CD14-positive monocyte (primary cell): ENCODE measurements at regions not wholly inside any gene's neighbourhood (a gene's known extent, or its start where the extent isn't known, plus 50 kb on each side); places are given as distances from the start of the nearest gene placed in this dataset.

Experiments
- DNase-seq, 3 donors: peaks; one replicate each; pipeline ENCODE4 v3.0.0-alpha.2; 2011 to 2022
- H2AFZ ChIP-seq: 2 replicates; pipeline ENCODE4 v1.6.0; 2012; ENCODE audit warnings: mild to moderate bottlenecking, low read depth, low read length, inconsistent platforms; ENCODE audit not compliant: insufficient read depth, poor library complexity, severe bottlenecking
- H3K27ac ChIP-seq, 2 donors: 1 replicate in 1 of 2; 2 replicates in 1 of 2; pipeline ENCODE4 v1.5.1; 2012 to 2013; ENCODE audit warnings: low read length in 2 of 2, control low read depth in 1 of 2, inconsistent platforms in 1 of 2, low read depth in 1 of 2, mild to moderate bottlenecking in 1 of 2
- H3K27me3 ChIP-seq, 2 donors: one replicate each; pipeline versions ENCODE4 v1.6.0 to v1.6.1; 2011 to 2013; ENCODE audit warnings: low read length in 2 of 2; ENCODE audit not compliant: control insufficient read depth in 2 of 2, insufficient read depth in 2 of 2
- H3K36me3 ChIP-seq, 2 donors: replicated peaks in 1 of 2; 1 replicate in 1 of 2; 2 replicates in 1 of 2; pipeline versions ENCODE4 v1.5.1 to v1.6.1; 2012 to 2013; ENCODE audit warnings: low read length in 2 of 2, control low read depth in 1 of 2, inconsistent platforms in 1 of 2, mild to moderate bottlenecking in 1 of 2; ENCODE audit not compliant: insufficient read depth in 2 of 2, control insufficient read depth in 1 of 2
- H3K4me1 ChIP-seq, 2 donors: 1 replicate in 1 of 2; 2 replicates in 1 of 2; pipeline versions ENCODE4 v1.5.1 to v1.6.1; 2012 to 2013; ENCODE audit warnings: low read length in 2 of 2, control low read depth in 1 of 2, inconsistent platforms in 1 of 2, mild to moderate bottlenecking in 1 of 2, moderate library complexity in 1 of 2; ENCODE audit not compliant: insufficient read depth in 2 of 2, control insufficient read depth in 1 of 2
- H3K4me2 ChIP-seq: replicated peaks from 2 replicates; pipeline ENCODE3; 2012; ENCODE audit warnings: low read length, moderate library complexity, mild to moderate bottlenecking; ENCODE audit not compliant: poor library complexity, severe bottlenecking; ENCODE audit errors: extremely low read depth
- H3K4me3 ChIP-seq, 3 experiments: fragments of 200-600 bp in 1 of 3; sonication (generic) in 1 of 3; replicated peaks in 1 of 3; 1 replicate in 2 of 3; 2 replicates in 1 of 3; pipeline ENCODE4 v1.5.1; 2011 to 2013; ENCODE audit warnings: low read length in 3 of 3, mild to moderate bottlenecking in 3 of 3, control low read depth in 2 of 3, low read depth in 2 of 3, inconsistent platforms in 1 of 3, moderate library complexity in 1 of 3
- H3K79me2 ChIP-seq: 2 replicates; pipeline ENCODE4 v1.6.0; 2012; ENCODE audit warnings: mild to moderate bottlenecking, control low read depth, inconsistent platforms, low read length, moderate library complexity; ENCODE audit not compliant: insufficient read depth
- H3K9ac ChIP-seq: 2 replicates; pipeline ENCODE4 v1.6.0; 2017; ENCODE audit warnings: low read length, mild to moderate bottlenecking; ENCODE audit not compliant: insufficient read depth, poor library complexity, severe bottlenecking
- H3K9me3 ChIP-seq, 2 donors: replicated peaks in 1 of 2; 1 replicate in 1 of 2; 2 replicates in 1 of 2; pipeline versions ENCODE4 v1.5.1 to v1.6.1; 2012 to 2013; ENCODE audit warnings: low read length in 2 of 2, control low read depth in 1 of 2; ENCODE audit not compliant: control insufficient read depth in 1 of 2, insufficient read depth in 1 of 2
- H4K20me1 ChIP-seq: 2 replicates; pipeline ENCODE4 v1.6.0; 2012; ENCODE audit warnings: mild to moderate bottlenecking, low read length, control low read depth, moderate library complexity; ENCODE audit not compliant: insufficient read depth
- H3K27ac Mint-ChIP-seq, 7 donors: one replicate each; pipeline ENCODE4 v1.8.0; 2020; ENCODE audit warnings: mild to moderate bottlenecking in 7 of 7, mixed read lengths in 7 of 7, moderate library complexity in 6 of 7, inconsistent platforms in 2 of 7
- H3K27me3 Mint-ChIP-seq, 3 donors: one replicate each; pipeline ENCODE4 v1.8.0; 2021 to 2022; ENCODE audit warnings: low read depth in 3 of 3, mild to moderate bottlenecking in 3 of 3, mixed read lengths in 3 of 3, moderate library complexity in 3 of 3, inconsistent platforms in 1 of 3
- H3K36me3 Mint-ChIP-seq, 2 donors: one replicate each; pipeline ENCODE4 v1.8.0; 2020; ENCODE audit warnings: mixed read lengths in 2 of 2, inconsistent platforms in 1 of 2, mild to moderate bottlenecking in 1 of 2
- H3K4me1 Mint-ChIP-seq: one replicate; pipeline ENCODE4 v1.8.0; 2020; ENCODE audit warnings: mild to moderate bottlenecking, mixed read lengths
- H3K4me3 Mint-ChIP-seq, 2 donors: one replicate each; pipeline ENCODE4 v1.8.0; 2020; ENCODE audit warnings: mild to moderate bottlenecking in 2 of 2, mixed read lengths in 2 of 2, moderate library complexity in 1 of 2
- H3K9me3 Mint-ChIP-seq, 7 donors: one replicate each; pipeline ENCODE4 v1.8.0; 2020 to 2022; ENCODE audit warnings: mixed read lengths in 7 of 7, mild to moderate bottlenecking in 6 of 7, moderate library complexity in 6 of 7, inconsistent platforms in 2 of 7
- CTCF ChIP-seq: fragments of 200-600 bp; IDR thresholded peaks from one replicate; pipeline ENCODE4 v1.8.0; 2022; ENCODE audit warnings: antibody characterized with exemption, mild to moderate bottlenecking
- WGBS: methylation state at CpG from one replicate; pipeline ENCODE4 v1.1.5; 2013; ENCODE audit warnings: missing lambda C conversion rate; ENCODE audit not compliant: insufficient coverage; 5-methylcytosine and 5-hydroxymethylcytosine counted together
- intact Hi-C, 2 donors: fragments of 100-400 bp; cut with micrococcal nuclease; formaldehyde crosslinking; loops; one replicate each; pipeline versions ENCODE4 v1.15.0 to v1.15.1; 2023

DNA sequence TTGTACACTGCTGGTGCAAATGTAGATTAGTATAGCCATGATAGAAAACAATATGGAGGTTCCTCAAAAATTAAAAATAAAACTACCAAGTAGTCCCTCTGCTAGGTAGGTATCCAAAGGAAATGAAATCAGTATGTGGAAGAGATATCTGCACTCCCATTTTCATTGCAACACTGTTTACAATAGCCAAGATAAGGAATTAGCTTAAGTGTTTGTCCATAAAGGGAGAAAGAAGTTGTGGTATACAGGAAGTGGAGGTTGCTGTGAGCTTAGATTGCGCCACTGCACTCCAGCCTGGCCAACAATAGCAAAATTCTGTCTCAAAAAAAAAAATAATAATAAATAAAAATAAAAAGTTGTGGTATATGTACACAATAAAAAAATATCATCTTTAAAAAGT lies 325.0 kb upstream of the EMCN start:
- DNase-seq, result no peak
- Mint-ChIP-seq H3K4me3 (no peak overlapping the region), H3K27me3 (peaks cover 0 to 2% (median 0%) of the 10 kb centered on the region in 3 donors), H3K4me1 (peaks cover 5% of the 10 kb centered on the region), H3K27ac (no peak overlapping the region), H3K9me3 (peaks cover 0 to 7% (median 2%) of the 10 kb centered on the region in 7 donors), H3K36me3 (no peaks in the 10 kb centered on the region)
- no peaks in the 10 kb centered on the region for H3K4me1 ChIP-seq
- H3K9ac ChIP-seq, result no peak overlapping the region
- H3K27me3 ChIP-seq, result no peaks in the 10 kb centered on the region
- no peaks in the 10 kb centered on the region for H3K9me3 ChIP-seq
- H3K27ac ChIP-seq, result no peak overlapping the region
- H3K4me2 ChIP-seq, result no peak overlapping the region
- no peak overlapping the region for H3K4me3 ChIP-seq
- H3K79me2 ChIP-seq, result no peaks in the 10 kb centered on the region
- intact Hi-C loops, result no loop called here
- no peaks in the 10 kb centered on the region for H3K36me3 ChIP-seq
- H4K20me1 ChIP-seq, result no peaks in the 10 kb centered on the region
- TF ChIP-seq CTCF, result no peak
- WGBS, result no CpG with 5 or more reads among the region's 1 CpG
- no peak overlapping the region for H2AFZ ChIP-seq

DNA sequence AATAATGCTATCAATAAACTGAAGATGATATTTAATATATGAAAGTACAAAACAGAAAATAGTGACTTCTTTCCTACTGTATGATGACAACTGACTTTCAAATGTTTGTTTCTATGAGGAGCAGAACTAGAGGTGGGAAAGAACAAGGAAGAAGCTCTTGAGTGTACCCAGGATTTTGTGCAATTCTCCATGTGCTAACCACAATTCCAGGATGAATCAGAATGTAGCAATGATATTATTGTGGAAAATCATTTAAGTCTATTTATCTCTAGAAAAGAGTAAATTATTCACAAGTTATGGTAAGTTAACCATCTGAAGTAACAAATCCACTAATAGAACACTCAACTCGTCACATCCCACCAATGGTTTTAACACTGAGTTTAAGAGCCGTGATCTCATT lies 324.1 kb upstream of the EMCN start:
- Mint-ChIP-seq H3K4me1 (peaks cover 5% of the 10 kb centered on the region), H3K4me3 (no peak overlapping the region), H3K27me3 (peaks cover 0 to 3% (median 2%) of the 10 kb centered on the region in 3 donors), H3K9me3 (peaks cover 0 to 7% (median 2%) of the 10 kb centered on the region in 7 donors), H3K27ac (no peak overlapping the region), H3K36me3 (no peaks in the 10 kb centered on the region)
- no peaks in the 10 kb centered on the region for H3K27me3 ChIP-seq
- H3K36me3 ChIP-seq, result no peaks in the 10 kb centered on the region
- no peak for DNase-seq
- H3K4me3 ChIP-seq, result no peak overlapping the region
- no peak overlapping the region for H3K9ac ChIP-seq
- intact Hi-C loops, result no loop called here
- H3K79me2 ChIP-seq, result no peaks in the 10 kb centered on the region
- no peak overlapping the region for H3K27ac ChIP-seq
- H3K9me3 ChIP-seq, result no peaks in the 10 kb centered on the region
- no peaks in the 10 kb centered on the region for H3K4me1 ChIP-seq
- H3K4me2 ChIP-seq, result no peak overlapping the region
- no peak overlapping the region for H2AFZ ChIP-seq
- H4K20me1 ChIP-seq, result no peaks in the 10 kb centered on the region
- no CpG with 5 or more reads among the region's 2 CpGs for WGBS
- TF ChIP-seq CTCF, result no peak
